ENCODE measurements at regions not wholly inside any gene's neighbourhood (a gene's known extent, or its start where the extent isn't known, plus 50 kb on each side); places are given as distances from the start of the nearest gene placed in this dataset.
"Not testable (repeated sequence)": the region's sequence is repeated elsewhere in the genome, so short reads cannot be mapped to it uniquely, and the experiment has no call there.

DNA sequence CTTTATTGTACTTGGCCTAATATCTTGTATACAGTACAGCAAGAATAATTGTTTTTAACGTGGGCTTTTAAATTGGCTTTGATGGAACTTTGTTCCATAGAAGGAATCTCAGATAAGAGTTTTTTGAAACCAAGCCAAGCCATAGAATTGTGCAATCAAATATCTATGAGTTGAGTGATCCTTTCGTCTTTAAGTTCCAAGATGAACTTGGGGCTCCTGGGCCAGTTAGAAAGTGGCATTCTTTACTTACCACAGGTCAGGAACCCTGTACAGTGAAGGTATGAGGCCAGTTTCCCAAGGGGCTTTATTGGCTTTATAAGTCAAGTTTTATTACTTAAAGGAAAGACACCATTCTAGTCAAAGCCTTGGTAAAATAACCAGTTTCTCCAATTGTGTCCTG, 2104.2 kb downstream of the PCDH7 start:
- DNase-seq: no peak

DNA sequence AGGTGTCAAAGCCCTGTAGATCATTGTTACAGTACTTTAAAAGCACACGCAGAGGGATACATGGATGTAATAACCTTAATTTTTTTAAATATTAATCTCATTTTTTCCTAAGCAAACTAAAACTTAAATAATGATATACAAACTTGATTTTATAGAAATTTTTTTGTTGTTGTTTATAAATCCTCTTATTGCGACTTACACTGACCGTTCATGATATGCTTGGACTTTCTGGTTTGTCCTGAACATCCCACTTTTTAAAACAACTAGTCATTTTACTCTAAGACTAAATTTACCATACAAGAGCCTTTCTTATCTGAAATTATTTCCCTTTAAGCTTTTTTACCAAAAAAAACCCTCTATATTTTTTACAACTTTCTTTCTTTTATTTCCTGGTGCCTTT, 2106.0 kb downstream of the PCDH7 start:
- DNase-seq: no peak

DNA sequence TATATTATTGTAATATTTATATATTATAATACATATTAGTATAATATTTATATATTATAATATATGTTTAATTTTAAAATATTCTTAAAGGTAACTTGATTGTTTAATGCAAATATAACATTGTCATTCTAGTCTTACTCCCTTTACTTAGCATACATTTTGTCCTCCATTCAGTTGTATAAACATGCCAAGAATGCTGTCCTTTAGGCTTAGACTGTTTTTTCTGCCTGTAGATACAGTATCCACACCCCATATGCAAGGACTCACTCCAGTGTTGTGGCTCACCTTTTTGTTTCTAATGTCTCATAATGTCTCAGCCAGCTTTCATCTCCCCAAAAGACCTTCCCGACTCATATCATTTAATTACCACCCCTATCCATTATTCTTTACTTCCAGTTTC, 2110.0 kb downstream of the PCDH7 start:
- no peak for DNase-seq

DNA sequence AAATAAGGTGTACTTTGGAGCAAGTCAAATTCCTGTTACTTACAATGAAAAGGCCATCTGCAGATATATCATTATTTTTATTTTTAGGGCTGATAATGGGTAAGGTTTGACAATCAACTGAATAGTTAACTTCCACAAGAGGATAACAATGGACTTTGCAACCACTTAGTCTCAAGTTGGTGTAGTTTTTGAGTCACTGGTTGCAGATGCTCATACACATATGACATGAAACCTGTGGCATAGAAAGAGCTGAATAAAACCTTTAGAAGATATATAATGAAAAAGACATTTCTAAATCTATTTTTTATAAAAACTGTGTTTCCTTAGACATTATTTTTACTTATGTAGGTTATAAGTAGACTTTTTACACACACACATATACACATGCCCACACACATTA, 2110.9 kb downstream of the PCDH7 start:
- no peak for DNase-seq

DNA sequence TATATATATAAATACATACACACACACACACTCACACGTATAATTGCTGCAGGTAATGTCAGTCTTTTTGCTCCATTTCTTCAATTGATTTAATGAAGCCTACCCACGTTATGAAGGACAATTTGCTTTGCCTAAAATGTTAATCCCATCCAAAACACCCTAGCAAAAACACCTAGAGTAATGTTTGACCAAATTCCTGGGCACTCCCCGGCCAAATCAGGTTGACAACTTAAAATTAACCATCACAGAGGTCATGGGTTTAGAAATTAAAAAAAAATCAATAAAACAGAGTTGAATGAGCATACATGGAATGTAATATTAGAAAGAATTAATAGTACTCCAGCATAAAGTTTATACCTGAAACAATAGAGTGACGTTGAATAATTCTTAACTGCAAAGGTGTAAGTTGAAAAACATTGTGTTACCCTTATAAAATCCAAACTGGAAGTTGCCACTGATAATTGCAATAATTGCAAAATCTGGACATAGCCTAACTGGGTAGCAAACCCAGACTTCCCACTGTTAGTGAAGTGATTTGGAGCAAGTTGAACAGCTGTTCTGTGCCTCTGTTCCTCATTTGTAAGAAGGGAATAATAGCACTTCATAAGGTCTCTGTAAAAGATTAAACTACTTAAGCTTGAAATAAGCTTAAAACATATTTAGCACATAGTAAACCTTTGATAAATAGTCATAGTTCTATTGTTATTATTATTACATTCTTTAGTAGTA, 2120.5 kb downstream of the PCDH7 start:
- no peak for DNase-seq

DNA sequence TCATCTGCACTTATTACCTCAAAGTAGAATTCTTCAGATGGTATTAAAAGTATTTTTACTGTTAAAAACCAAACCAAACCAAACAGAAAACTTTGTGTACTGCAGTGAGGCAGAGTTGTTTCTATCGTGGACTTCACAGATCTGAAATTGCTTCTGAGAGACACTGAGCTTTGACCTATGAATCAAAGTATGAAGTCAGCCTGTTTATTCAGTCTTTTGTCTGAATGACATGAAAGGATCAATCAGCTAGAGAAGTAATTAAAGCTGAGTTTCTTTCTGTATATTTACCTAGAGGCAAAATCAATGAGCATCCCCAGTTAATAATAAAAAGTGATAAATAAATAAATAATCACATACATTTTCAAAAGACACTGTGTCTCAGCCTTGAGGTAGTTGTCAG, 2121.0 kb downstream of the PCDH7 start:
- no peak for DNase-seq

DNA sequence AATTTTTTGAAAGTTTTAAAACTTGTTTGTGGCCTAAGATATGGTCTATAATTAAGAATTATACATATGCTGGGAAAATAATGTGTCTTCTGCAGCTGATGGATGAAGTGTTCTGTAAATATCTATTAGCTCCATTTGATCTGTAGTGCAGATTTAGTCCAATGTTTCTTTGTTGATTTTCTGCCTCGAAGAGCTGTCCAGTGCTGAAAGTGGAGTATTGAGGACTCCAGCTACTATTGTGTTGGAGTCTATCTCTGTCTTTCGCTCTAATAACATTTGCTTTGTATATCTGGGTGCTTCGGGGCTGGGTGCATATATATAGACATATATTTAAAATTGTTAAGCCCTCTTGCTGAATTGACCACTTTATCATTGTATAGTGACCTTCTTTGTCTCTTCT, 2127.3 kb downstream of the PCDH7 start:
- DNase-seq: no peak

DNA sequence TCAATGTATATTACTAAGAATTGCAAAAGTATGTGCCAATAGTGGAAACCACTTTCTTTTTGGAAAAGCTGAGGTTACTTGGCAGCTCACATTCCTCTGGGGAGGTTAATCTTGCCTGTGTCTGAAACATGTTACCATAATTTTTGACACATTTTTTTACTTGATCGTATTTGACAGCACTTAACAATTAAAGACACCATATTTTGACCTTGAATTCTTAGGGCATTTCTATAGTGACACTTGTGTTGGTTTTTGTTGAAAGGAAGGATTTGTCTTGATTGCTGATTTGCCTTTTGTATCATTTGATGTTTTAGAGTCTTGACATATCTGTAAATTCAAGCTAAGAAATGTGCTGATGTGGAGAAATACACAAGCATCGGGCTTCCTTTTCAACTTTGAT, 2135.5 kb downstream of the PCDH7 start:
- no peak for DNase-seq

DNA sequence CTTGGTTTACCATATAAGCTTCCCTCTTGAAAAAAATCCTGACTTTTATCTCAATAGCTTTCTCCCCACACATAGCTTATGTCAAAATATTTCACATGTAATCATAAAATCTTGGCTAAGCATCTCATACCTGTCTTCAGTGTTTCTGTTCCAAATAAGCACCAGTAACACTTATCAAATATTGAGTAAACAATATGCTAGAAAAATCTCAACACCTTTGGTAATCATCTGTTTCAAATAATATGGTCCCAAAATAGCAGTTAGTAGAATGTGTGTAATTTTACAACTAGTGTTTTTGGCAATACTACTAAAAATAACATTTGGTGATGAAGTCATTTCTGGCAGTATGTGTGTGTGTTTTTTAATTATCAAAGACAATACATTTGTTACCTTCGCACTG, 2138.2 kb downstream of the PCDH7 start:
- DNase-seq: no peak

DNA sequence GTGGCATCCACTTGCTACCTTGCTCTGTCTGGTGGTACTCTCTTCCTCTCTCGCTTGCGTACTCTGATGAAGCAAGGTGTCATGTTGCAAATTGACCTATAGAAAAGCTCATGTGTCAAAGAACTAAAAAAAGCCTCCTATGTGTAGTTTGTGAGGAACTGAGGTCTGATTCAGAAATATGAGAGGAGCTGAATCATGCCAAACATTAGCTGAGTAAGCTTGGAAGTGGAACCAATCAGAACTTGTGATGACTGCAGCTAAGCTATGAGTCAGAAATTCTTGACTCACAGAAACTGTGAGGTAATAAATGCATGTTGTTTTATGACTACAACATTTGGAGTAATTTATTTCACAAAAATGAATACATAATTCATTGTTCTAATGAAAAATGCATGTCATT, 2138.8 kb downstream of the PCDH7 start:
- no peak for DNase-seq

DNA sequence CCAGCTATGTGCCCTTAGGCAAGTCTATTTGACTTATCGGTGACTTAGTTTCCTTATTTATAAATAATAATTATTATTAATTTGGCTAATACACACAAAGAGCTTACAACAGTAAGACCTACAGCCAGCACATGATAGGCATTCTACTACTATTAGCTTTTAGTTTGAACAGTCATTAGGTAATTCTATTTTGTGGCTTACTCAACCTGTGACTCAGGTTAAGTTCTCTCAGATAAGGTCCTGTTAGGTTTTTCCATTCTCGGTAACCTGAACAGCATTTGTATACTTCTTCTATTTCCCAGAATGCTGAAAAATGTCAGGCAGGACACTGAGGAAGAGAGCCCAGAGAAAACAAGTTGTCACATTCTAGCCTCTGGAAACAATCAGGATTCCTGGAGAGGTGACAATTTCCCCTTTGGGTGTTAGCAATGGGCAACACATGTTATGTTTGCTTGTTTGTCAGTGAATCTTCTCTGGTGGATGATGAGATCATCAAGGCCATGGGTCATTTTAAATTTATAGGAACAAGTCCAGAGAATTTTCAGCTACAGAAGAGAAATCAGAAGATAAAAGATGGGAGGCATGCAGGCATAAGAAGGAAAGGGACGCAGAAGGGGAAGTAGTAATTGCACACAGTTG, 2144.7 kb downstream of the PCDH7 start:
- no peak for DNase-seq

DNA sequence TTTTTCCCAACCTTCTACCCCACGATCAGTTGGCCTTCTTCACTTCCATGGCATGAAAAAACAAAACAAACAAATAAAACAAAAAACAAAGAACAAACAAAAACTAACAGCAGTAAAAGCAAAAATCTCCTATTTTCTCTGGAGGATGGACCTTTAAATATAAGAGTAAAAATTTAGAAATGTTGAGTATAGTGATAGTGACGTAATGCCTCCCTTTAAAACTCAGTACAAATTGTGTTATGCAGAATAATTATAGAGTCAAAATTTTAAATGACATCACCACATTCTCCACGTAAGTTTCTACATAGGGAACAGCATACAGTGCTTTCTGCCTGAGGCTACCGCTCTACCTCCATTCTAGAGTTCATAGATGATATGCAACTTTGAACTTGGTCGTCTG, 2156.4 kb downstream of the PCDH7 start:
- no peak for DNase-seq

DNA sequence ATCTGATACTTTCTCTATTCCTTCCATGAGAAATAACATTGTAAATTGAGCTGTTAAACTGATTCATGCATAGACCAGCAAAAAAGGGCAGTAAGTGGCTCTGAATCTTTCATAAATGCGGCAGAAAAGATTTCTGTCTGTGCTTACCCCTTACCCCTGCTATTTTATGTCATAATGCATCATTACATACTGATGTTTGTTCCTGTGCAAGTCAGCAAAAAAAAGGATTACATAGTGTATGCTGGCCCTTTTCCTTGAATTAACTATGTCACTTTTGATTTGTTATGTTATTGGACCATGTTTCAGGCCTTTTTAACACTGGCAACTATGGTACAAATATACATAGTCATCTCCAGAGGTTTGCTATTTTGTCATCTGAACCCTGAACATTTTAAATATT, 2159.7 kb downstream of the PCDH7 start:
- no peak for DNase-seq

DNA sequence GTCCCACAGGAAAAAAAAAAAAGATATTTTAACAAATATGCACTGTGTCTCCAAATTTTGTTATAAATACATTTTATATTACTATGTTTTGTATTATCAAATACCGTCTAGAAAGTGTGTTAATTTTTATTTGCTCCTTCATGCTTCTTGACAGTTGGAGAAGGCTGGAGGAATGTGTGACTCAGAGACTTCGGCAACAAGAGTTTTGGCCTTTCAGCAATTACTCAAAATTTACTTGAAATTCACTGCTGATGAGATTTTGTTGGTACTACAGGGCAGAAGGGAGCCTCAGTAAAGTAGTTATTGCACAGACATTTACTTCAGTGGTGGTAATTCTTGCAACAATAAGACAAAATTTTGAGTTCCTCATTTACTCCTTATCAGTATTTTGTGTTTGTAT, 2164.0 kb downstream of the PCDH7 start:
- no peak for DNase-seq

DNA sequence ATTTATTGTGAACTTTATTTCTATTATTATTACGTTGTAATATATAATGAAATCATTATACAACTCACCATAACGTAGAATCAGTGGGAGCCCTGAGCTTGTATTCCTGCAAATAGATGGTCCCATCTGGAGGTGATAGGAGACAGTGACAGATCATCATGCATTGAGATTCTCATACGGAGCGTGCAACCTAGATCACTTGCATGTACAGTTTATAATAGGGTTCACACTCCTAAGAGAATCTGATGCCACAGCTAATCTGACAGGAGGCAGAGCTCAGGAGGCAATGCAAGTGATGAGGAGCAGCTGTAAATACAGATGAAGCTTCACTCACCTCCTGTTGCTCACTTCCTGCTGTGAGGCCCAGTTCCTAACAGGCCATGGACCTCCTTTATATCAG, 2170.2 kb downstream of the PCDH7 start:
- no peak for DNase-seq

DNA sequence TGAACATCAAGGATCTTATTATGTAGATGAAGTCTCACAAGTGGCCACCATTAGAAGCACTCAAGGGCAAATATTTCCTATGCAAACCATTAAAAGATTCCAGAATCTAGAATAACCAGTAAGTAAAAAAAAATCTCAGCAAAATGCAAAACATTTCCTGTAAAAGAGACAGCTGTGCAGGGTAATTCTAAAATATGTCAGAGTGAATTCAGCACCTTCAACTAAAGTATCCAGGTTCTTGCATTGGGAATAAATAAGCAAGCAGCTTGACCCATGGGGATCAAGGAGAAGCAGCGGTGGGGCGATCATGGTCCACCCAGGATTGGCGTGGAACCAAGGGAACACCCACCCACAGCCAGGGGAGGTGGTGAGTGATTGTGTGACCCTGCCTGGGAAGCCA, 2188.9 kb downstream of the PCDH7 start:
- no peak for DNase-seq

DNA sequence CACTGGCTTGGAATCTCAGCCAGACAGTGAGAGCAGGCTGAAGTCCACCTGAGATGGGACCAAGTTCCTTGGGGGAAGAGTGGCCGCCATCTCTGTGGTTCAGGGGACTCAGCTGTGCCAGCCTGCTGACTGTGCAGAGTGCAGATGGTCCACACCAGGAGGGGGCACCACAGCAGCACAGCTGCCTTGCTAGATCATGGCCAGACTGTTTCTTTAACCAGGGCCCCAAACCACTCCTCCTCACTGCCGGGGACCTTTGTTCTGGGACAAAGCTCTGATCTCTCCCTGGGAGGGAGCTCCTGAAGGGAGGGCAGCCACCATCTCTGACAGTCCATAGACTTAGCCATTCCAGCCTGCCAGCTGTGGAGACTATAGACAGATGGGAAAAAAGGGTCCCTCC, 2189.6 kb downstream of the PCDH7 start:
- DNase-seq: no peak

DNA sequence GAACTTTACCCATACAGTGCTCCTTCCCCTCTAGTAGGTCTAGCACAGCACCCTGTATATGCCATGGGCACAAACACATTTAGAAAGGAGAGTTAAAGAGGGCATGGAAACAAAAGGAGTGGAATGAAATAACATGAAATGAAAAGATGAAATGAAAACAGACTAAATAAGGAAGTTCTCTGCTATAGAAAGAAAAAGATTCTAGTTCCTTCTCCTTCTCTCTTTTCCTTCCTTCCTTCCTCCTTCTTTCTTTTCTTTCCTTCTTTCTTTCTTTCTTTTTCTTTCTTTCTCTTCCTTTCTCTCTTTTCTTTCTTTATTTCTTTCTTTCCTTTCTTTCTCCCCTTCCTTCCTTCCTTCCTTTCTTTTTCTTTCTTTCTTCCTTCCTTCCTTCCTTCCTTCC, 2197.4 kb downstream of the PCDH7 start:
- no peak for DNase-seq

DNA sequence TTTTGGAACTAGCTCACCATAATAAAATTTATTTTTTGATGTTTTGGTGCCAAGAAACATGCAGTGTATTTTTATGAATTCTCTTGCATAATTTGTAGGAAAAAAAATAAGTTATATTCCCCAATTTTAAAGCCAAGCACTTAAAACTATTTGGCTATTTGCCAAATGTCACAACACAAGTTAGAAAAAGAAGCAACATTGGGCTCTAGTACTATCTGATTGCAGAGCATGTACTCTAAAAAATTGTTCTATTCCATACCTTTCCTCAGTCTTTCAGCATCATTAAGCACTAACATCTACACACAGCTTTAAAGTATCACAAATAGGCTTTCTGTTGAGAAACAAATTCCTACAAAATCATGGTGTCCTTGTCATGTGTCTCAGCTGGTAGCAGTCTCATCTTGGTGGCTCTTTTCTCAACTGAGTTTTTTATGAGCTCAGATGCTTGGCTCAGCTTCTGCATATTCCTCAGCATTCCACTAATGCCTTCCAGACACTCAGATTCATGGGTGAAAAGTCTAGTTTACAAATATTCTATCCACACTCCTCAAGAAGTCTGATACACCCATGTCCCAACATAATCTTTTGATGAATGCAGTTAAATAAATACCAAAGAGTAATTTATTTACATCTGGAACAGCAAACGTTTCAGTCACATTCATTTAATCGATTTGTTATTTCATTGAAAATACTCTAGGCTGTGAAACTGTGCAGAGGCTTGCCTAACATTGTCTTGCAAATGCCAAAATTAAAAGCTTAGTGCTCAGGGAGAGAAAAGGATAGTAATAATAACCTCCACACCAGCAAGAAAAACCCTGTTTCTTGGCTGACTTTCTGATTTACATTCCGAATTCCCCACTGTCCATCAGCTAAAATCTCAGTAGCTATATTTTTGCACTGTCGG, 2209.9 kb downstream of the PCDH7 start:
- DNase-seq: no peak

DNA sequence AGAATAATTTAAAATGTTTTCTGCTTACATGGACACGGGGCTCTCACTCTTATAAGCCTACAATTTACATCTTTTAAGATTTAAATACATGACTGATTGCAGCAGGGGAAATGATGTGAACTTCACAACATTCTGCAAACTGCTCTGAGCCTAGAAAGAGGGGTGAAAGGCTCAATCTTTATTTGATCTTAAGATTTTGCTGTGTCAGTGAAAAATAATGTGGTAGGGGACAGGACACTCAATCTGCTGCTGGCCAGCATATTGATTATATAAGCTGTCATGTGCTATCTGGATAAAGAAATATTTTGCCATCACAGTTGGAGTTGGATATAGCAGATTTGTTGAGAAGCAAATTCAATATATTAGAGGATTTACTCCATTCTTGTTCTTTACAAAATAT, 2210.5 kb downstream of the PCDH7 start:
- DNase-seq: no peak

DNA sequence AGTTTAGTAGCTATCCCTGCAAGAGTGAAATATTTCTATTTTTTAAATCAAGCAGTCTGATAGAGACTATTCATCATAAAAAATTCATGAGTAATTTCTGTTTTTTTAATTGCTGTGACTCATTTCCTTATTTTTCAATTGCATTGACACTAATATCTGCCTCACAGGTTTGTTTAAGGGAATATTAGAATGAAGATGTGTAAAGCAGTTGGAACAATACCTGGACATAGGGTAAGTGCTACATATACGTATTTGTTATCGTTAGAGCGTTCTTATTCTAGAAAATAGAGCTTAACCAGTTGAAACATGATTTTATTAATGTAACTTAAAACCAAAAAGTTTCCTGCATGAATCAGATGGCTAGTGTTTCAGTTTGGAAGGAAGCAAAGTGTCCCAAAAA, 2211.3 kb downstream of the PCDH7 start:
- DNase-seq: no peak

DNA sequence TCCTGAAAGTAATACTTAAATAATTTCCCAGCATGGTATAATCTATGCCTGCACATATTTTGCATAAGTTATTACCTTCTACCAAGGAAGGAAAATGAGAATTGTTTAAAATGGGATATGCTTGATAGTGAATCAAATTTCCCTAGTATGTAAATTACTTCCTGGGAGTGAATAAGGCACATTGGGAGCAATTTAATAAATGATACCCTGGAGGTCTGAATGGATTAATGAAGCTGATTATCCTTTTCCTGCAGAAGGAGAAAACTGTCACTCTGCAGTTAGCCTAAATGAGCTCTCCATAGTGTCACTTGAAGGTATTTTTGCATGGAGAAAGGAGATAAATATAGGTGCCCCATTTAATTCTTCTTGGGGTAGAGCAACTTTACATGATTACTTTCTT, 2212.0 kb downstream of the PCDH7 start:
- no peak for DNase-seq

DNA sequence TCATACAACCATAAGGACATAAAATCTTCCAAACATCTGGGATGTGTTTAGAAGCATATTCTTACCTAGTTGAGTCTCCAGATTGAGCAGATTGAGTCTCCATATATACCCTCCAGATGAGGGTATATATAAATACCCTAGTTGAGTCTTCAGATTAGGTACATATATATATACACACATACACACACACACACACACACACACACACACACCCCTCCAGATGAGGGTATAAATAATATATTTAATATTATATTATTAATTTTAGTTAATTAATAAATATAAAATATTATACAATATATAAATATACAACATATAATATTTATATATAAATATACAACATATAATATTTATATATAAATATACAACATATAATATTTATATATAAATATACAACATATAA, 2219.1 kb downstream of the PCDH7 start:
- not testable (repeated sequence) for DNase-seq

DNA sequence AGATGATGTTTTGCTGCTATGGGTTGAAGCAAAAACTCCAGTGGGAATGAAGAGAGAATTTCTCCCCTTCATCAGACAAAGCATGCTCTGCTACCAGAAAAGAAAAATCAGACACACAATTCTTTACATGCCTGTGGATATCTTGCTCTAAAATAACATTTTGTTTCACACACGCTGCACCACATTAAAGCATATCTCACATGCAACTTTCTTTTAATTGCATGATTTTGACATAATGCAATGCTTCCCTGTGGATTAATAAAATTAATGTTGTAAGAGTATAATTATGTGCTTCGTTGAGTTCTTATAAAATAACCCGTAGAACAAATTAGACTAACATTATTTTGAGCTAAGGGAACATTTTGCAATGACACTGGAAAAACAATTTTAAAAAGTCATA, 2230.7 kb downstream of the PCDH7 start:
- no peak for DNase-seq

Measured in NCI-H2029 (cell line).